HG03280 (cell line): ENCODE measurements at regions not wholly inside any gene's neighbourhood (a gene's known extent, or its start where the extent isn't known, plus 50 kb on each side); places are given as distances from the start of the nearest gene placed in this dataset.

Experiments
- ATAC-seq: cut with Tn5 transposase; IDR thresholded peaks from one replicate; pipeline ENCODE4 v1.9.1; 2021; ENCODE audit warnings: mild to moderate bottlenecking, moderate library complexity; ENCODE audit not compliant: unreplicated experiment

GRCh38 chr2:118350621-118351020, 262.4 kb downstream of the INSIG2 start:
- no peak for ATAC-seq

GRCh38 chr2:118349365-118349764, 261.1 kb downstream of the INSIG2 start:
- ATAC-seq, result no peak

GRCh38 chr2:118348380-118349034, 260.2 kb downstream of the INSIG2 start:
- no peak for ATAC-seq

GRCh38 chr2:118345465-118345864, 257.2 kb downstream of the INSIG2 start:
- ATAC-seq, result no peak

- no peak for ATAC-seq
Measured at GRCh38 chr2:118340103-118340502, 251.8 kb downstream of the INSIG2 start.

- no peak for ATAC-seq
Measured at GRCh38 chr2:118339386-118339785, 251.1 kb downstream of the INSIG2 start.

- no peak for ATAC-seq
Measured at GRCh38 chr2:118333664-118334063, 245.4 kb downstream of the INSIG2 start.

- no peak for ATAC-seq
Measured at GRCh38 chr2:118325321-118325955, 237.2 kb downstream of the INSIG2 start.

GRCh38 chr2:118322406-118322805, 234.1 kb downstream of the INSIG2 start:
- no peak for ATAC-seq

GRCh38 chr2:118321432-118322105, 233.3 kb downstream of the INSIG2 start:
- no peak for ATAC-seq

GRCh38 chr2:118320658-118321057, 232.4 kb downstream of the INSIG2 start:
- no peak for ATAC-seq

- ATAC-seq, result no peak
Measured at GRCh38 chr2:118320196-118320595, 231.9 kb downstream of the INSIG2 start.

GRCh38 chr2:118319271-118319684, 231.0 kb downstream of the INSIG2 start:
- no peak for ATAC-seq

- no peak for ATAC-seq
Measured at GRCh38 chr2:118315606-118316005, 227.3 kb downstream of the INSIG2 start.

GRCh38 chr2:118312969-118313756, 224.9 kb downstream of the INSIG2 start:
- ATAC-seq, result no peak

- ATAC-seq, result peak; percentile 13
Measured at GRCh38 chr2:118310681-118311429, 222.6 kb downstream of the INSIG2 start.

GRCh38 chr2:118309946-118310680, 221.8 kb downstream of the INSIG2 start:
- peak; percentile 74 for ATAC-seq

- ATAC-seq, result no peak
Measured at GRCh38 chr2:118309257-118309945, 221.1 kb downstream of the INSIG2 start.

- no peak for ATAC-seq
Measured at GRCh38 chr2:118307864-118308263, 219.6 kb downstream of the INSIG2 start.
